ENCODE measurements at regions not wholly inside any gene's neighbourhood (a gene's known extent, or its start where the extent isn't known, plus 50 kb on each side); places are given as distances from the start of the nearest gene placed in this dataset.

DNA sequence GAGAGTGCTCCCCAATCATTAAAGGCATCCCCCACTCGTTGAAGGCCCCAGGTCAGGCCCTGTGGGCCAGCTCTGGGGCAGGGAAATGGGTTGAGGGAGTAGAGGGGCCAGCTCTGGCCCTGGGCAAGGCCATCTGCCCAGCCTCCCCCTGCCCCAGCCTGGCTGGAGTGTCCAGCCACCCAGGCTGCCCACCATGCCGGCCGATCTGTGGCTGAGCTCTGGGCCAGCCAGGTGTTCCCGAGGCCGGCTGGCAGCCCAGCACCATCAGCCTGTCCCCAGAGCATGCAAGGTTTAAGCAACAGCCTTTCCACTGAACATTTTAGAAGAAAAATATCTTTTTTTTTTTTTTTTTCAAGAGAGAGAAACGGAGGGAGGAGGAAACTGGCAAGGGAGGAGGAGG is 62.8 kb upstream of the LINGO1 start:
- Histone ChIP-seq H3K27ac (ENCODE audit: low read length) (no peak overlapping the region), H3K9me3 (replicated peaks; ENCODE audit: control insufficient read depth, low read depth, low read length) (no peaks in the 10 kb centered on the region), H3K4me1 (ENCODE audit: control insufficient read depth, insufficient read depth, low read length) (peaks cover 16% of the 10 kb centered on the region), H3K36me3 (ENCODE audit: control insufficient read depth, insufficient read depth, low read length) (no peaks in the 10 kb centered on the region), H3K27me3 (ENCODE audit: control insufficient read depth, insufficient read depth, low read length) (peaks cover 16% of the 10 kb centered on the region), H3K4me3 (ENCODE audit: low read length) (no peak overlapping the region)
- no peak for DNase-seq
- WGBS (ENCODE audit: insufficient coverage) = 41% methylated on average over 3 of the region's 6 CpGs

DNA sequence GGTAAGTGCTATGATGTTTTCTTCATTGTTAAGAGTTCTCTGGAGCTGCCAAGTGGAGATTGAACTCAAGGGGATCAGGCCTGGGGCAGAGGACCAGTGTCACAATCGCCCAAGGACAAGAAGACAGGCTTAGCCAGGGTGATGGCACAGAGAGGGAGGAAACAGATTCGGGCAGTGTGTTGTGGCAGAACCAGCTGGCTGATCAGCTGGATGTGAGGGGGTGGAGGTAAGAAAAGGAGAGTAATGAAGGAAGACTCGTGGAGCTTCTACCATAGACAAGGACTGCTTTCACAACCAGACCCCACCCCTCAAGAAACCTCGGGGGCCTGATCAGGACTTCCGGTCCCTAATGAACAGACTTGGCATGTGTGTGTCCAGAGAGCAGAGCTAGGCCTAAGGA is 60.9 kb upstream of the LINGO1 start:
- H3K9me3 ChIP-seq (replicated peaks; ENCODE audit: control insufficient read depth, low read depth, low read length) = no peaks in the 10 kb centered on the region
- 85% methylated on average over 2 of the region's 5 CpGs for WGBS (ENCODE audit: insufficient coverage)
- no peak for DNase-seq

GRCh38 chr15:77692614-77693013 is 59.9 kb upstream of the LINGO1 start:
- H3K9me3 ChIP-seq (replicated peaks; ENCODE audit: control insufficient read depth, low read depth, low read length) = no peaks in the 10 kb centered on the region
- WGBS (ENCODE audit: insufficient coverage) = 6% methylated on average over 2 of the region's 11 CpGs
- H3K4me3 ChIP-seq (ENCODE audit: low read length) = no peak overlapping the region
- no peak overlapping the region for H3K27ac ChIP-seq (ENCODE audit: low read length)
- peaks cover 11% of the 10 kb centered on the region for H3K27me3 ChIP-seq (ENCODE audit: control insufficient read depth, insufficient read depth, low read length)
- H3K4me1 ChIP-seq (ENCODE audit: control insufficient read depth, insufficient read depth, low read length) = peaks cover 16% of the 10 kb centered on the region
- no peaks in the 10 kb centered on the region for H3K36me3 ChIP-seq (ENCODE audit: control insufficient read depth, insufficient read depth, low read length)
- DNase-seq = no peak

More for the DNA sequence above, 60.9 kb upstream of the LINGO1 start:
- Histone ChIP-seq H3K27me3 (ENCODE audit: control insufficient read depth, insufficient read depth, low read length) (peaks cover 18% of the 10 kb centered on the region), H3K4me1 (ENCODE audit: control insufficient read depth, insufficient read depth, low read length) (peaks cover 16% of the 10 kb centered on the region), H3K27ac (ENCODE audit: low read length) (no peak overlapping the region), H3K36me3 (ENCODE audit: control insufficient read depth, insufficient read depth, low read length) (no peaks in the 10 kb centered on the region), H3K4me3 (ENCODE audit: low read length) (no peak overlapping the region)

GRCh38 chr15:77691607-77692006 is 58.9 kb upstream of the LINGO1 start:
- Histone ChIP-seq H3K36me3 (ENCODE audit: control insufficient read depth, insufficient read depth, low read length) (no peaks in the 10 kb centered on the region), H3K4me3 (ENCODE audit: low read length) (no peak overlapping the region), H3K4me1 (ENCODE audit: control insufficient read depth, insufficient read depth, low read length) (peaks cover 14% of the 10 kb centered on the region), H3K27me3 (ENCODE audit: control insufficient read depth, insufficient read depth, low read length) (peaks cover 11% of the 10 kb centered on the region), H3K9me3 (replicated peaks; ENCODE audit: control insufficient read depth, low read depth, low read length) (no peaks in the 10 kb centered on the region), H3K27ac (ENCODE audit: low read length) (no peak overlapping the region)
- DNase-seq = no peak
- WGBS (ENCODE audit: insufficient coverage) = 81% methylated on average over 4 of the region's 14 CpGs

GRCh38 chr15:77689821-77690220 is 57.1 kb upstream of the LINGO1 start:
- Histone ChIP-seq H3K4me3 (ENCODE audit: low read length) (no peak overlapping the region), H3K36me3 (ENCODE audit: control insufficient read depth, insufficient read depth, low read length) (no peaks in the 10 kb centered on the region), H3K4me1 (ENCODE audit: control insufficient read depth, insufficient read depth, low read length) (no peaks in the 10 kb centered on the region), H3K27ac (ENCODE audit: low read length) (no peak overlapping the region), H3K9me3 (replicated peaks; ENCODE audit: control insufficient read depth, low read depth, low read length) (no peaks in the 10 kb centered on the region), H3K27me3 (ENCODE audit: control insufficient read depth, insufficient read depth, low read length) (peaks cover 3% of the 10 kb centered on the region)
- WGBS (ENCODE audit: insufficient coverage) = no CpG with 5 or more reads among the region's 4 CpGs
- DNase-seq = no peak

DNA sequence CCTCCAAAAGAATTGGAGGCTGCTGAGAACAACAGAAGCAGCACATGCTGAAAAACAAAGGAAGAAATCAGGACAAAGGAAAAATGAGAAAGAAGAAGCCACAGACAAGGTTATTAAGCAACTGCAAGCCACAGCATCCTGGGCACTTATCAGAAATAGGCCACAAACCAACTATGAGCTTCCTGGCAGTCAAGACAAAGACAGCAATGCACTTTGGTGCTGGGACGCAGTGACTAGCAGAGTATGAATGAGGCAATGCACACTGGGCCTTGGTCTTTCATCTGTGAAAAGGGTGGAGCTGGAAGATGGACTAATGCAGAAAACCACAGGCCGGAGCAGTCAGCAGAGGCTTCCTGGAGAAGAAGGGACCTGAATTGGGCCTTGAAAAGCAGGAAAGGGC is 56.0 kb upstream of the LINGO1 start:
- DNase-seq = no peak
- no peak overlapping the region for H3K27ac ChIP-seq (ENCODE audit: low read length)
- H3K9me3 ChIP-seq (replicated peaks; ENCODE audit: control insufficient read depth, low read depth, low read length) = no peaks in the 10 kb centered on the region
- WGBS (ENCODE audit: insufficient coverage) = 71% methylated on average over 2 of the region's 2 CpGs
- peaks cover 3% of the 10 kb centered on the region for H3K27me3 ChIP-seq (ENCODE audit: control insufficient read depth, insufficient read depth, low read length)
- H3K36me3 ChIP-seq (ENCODE audit: control insufficient read depth, insufficient read depth, low read length) = no peaks in the 10 kb centered on the region
- H3K4me1 ChIP-seq (ENCODE audit: control insufficient read depth, insufficient read depth, low read length) = no peaks in the 10 kb centered on the region
- no peak overlapping the region for H3K4me3 ChIP-seq (ENCODE audit: low read length)

DNA sequence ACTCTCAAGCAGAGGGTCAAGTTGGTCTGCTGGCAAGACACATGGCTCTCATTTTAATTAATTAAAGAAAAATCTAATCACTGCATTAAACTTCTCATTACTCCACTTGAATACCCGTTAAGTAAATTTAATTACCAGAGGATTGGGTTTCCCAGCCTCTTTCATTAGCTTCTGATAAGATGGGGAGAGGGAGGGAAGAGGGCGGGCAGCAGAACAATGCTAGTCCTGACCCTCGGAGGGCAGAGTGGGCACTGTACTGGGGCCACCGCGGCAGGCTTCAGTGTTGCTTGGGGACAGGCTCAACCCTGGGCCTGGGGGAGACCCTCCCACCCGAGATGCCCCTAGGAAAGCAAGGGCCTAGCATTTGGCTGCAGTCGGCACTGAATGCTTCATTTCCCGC is 55.6 kb upstream of the LINGO1 start:
- Histone ChIP-seq H3K4me1 (ENCODE audit: control insufficient read depth, insufficient read depth, low read length) (no peaks in the 10 kb centered on the region), H3K36me3 (ENCODE audit: control insufficient read depth, insufficient read depth, low read length) (no peaks in the 10 kb centered on the region), H3K4me3 (ENCODE audit: low read length) (no peak overlapping the region), H3K27me3 (ENCODE audit: control insufficient read depth, insufficient read depth, low read length) (peaks cover 3% of the 10 kb centered on the region), H3K27ac (ENCODE audit: low read length) (no peak overlapping the region), H3K9me3 (replicated peaks; ENCODE audit: control insufficient read depth, low read depth, low read length) (no peaks in the 10 kb centered on the region)
- DNase-seq = no peak
- 74% methylated on average over 3 of the region's 8 CpGs for WGBS (ENCODE audit: insufficient coverage)

GRCh38 chr15:77685082-77685815 is 52.5 kb upstream of the LINGO1 start:
- Histone ChIP-seq H3K4me3 (ENCODE audit: low read length) (no peak overlapping the region), H3K36me3 (ENCODE audit: control insufficient read depth, insufficient read depth, low read length) (no peaks in the 10 kb centered on the region), H3K4me1 (ENCODE audit: control insufficient read depth, insufficient read depth, low read length) (no peaks in the 10 kb centered on the region), H3K27me3 (ENCODE audit: control insufficient read depth, insufficient read depth, low read length) (peaks cover 7% of the 10 kb centered on the region), H3K9me3 (replicated peaks; ENCODE audit: control insufficient read depth, low read depth, low read length) (no peaks in the 10 kb centered on the region), H3K27ac (ENCODE audit: low read length) (no peak overlapping the region)
- WGBS (ENCODE audit: insufficient coverage) = 67% methylated on average over 3 of the region's 7 CpGs
- no peak for DNase-seq

- no peak for DNase-seq
- Histone ChIP-seq H3K36me3 (ENCODE audit: control insufficient read depth, insufficient read depth, low read length) (no peaks in the 10 kb centered on the region), H3K9me3 (replicated peaks; ENCODE audit: control insufficient read depth, low read depth, low read length) (no peaks in the 10 kb centered on the region), H3K4me3 (ENCODE audit: low read length) (no peak overlapping the region), H3K27me3 (ENCODE audit: control insufficient read depth, insufficient read depth, low read length) (peaks cover 7% of the 10 kb centered on the region), H3K27ac (ENCODE audit: low read length) (no peak overlapping the region), H3K4me1 (ENCODE audit: control insufficient read depth, insufficient read depth, low read length) (no peaks in the 10 kb centered on the region)
- WGBS (ENCODE audit: insufficient coverage) = 65% methylated on average over 6 of the region's 7 CpGs
Observed at GRCh38 chr15:77684341-77685081, 51.8 kb upstream of the LINGO1 start.

DNA sequence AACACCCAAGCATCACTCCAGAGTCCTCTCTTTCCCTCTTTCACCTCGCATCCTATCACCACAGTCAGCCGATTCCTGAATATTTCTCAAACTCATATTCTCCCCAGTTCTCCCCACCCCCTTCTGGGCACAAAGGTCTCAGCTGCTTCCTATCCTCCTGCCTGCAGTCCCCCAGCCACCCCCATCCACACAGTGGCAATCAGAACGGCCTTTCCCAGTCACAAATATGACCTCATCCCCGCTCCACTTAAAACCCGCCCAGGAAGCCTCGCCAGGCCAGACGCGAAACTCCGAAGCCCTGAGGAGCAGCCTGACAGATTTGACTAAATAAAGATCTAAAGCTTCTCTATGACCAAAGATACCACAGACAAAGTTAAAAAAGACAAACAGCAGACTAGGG is 49.9 kb upstream of the LINGO1 start:
- Histone ChIP-seq H3K4me3 (ENCODE audit: low read length) (no peak overlapping the region), H3K36me3 (ENCODE audit: control insufficient read depth, insufficient read depth, low read length) (no peaks in the 10 kb centered on the region), H3K27me3 (ENCODE audit: control insufficient read depth, insufficient read depth, low read length) (peaks cover 7% of the 10 kb centered on the region), H3K27ac (ENCODE audit: low read length) (no peak overlapping the region), H3K9me3 (replicated peaks; ENCODE audit: control insufficient read depth, low read depth, low read length) (no peaks in the 10 kb centered on the region), H3K4me1 (ENCODE audit: control insufficient read depth, insufficient read depth, low read length) (no peaks in the 10 kb centered on the region)
- 27% methylated on average over 9 of the region's 9 CpGs for WGBS (ENCODE audit: insufficient coverage)
- no peak for DNase-seq
